GM10266 (cell line): ENCODE measurements at regions not wholly inside any gene's neighbourhood (a gene's known extent, or its start where the extent isn't known, plus 50 kb on each side); places are given as distances from the start of the nearest gene placed in this dataset.

Experiments
- DNase-seq: peaks from one replicate; pipeline ENCODE4 v3.0.0; 2012; ENCODE audit errors: extremely low spot score
- TF ChIP-seq, protein P1 (sequence below): IDR thresholded peaks from 2 replicates; pipeline ENCODE4 v1.5.1; 2012; ENCODE audit warnings: mild to moderate bottlenecking, low read depth; ENCODE audit not compliant: control insufficient read depth, insufficient read depth; ENCODE audit errors: missing control alignments

DNA sequence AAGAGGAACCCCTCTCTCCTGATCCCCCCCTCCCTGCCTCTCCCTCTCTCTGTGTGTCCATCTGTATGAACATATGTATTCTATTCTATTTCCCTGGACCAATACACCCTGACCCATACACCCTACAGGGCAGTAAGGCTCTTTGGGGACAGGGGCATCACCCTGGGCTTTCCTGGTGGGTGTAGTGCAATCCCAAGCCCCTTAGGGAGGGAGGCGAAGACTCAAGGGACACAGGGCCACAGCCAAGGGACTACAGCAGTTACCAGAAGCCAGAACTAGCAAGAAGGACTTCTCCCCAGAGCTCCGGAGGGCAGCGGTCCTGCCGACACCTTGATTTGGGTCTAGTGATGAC lies 214.2 kb upstream of the RAB6C start:
- no peak for DNase-seq
- TF ChIP-seq, protein P1, sequence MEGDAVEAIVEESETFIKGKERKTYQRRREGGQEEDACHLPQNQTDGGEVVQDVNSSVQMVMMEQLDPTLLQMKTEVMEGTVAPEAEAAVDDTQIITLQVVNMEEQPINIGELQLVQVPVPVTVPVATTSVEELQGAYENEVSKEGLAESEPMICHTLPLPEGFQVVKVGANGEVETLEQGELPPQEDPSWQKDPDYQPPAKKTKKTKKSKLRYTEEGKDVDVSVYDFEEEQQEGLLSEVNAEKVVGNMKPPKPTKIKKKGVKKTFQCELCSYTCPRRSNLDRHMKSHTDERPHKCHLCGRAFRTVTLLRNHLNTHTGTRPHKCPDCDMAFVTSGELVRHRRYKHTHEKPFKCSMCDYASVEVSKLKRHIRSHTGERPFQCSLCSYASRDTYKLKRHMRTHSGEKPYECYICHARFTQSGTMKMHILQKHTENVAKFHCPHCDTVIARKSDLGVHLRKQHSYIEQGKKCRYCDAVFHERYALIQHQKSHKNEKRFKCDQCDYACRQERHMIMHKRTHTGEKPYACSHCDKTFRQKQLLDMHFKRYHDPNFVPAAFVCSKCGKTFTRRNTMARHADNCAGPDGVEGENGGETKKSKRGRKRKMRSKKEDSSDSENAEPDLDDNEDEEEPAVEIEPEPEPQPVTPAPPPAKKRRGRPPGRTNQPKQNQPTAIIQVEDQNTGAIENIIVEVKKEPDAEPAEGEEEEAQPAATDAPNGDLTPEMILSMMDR = no peak

DNA sequence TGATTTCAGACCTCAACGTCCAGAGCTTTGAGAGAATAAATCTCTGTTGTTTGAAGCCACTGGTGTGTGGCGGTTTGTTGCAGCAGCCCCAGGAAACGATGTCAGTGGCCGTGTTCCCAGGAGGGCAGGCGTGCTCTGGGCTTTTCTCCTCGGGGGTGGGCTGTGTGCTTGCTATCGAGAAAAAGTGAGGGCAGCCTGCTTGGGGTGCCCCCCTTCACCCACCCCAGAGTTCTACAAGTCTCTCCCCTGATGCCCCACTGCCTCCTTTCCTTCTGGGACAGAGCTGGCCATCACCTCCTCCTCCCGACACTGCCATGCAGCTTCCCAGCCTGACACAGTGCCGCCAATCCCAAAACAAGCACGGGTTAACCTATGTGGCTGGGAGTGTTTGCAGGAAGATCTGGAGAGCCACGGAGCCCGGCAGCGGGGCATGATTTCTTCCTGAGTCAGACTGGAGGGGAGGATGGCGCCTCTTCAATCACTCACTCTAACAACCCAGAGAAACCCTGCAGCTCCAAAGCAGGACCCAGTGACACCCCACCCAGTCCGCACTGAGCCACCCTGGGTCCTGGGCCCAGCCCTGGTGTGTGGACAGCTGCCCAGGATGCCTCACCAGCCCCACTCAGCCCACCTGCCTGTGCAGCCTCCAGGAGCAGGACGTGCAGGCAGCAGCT lies 213.7 kb upstream of the RAB6C start:
- TF ChIP-seq, protein P1 = no peak

DNA sequence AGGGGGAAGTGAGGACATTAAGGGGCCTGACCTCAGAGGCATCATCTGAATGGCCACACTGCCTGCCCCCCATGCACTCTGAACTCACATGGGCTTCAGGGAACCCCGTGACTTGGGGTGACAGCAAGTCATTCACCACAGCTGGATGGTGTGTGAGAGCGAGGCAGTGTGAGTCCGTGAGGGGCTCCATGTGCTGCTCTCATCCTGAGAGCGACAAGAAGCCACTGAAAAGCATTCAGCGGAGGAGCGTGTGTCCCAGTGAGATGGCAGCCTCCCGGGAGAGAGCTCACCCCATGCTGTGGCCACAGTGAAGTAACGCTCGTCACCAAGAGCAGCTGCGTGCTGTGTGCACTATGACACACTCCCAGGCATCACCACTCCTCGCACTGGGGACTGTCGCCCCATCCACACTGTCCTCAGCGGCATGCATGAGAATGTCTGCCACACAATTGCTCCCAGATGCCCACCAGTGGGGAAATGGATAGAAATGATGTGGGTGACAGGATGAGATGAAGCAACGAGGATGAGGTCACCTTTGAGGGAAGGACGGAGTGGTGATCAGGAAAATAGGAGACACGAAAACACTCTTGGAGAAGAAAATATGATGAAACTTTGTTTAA lies 213.0 kb upstream of the RAB6C start:
- DNase-seq = no peak
- TF ChIP-seq, protein P1 = no peak

More for the DNA sequence above, 213.7 kb upstream of the RAB6C start:
- DNase-seq = no peak

DNA sequence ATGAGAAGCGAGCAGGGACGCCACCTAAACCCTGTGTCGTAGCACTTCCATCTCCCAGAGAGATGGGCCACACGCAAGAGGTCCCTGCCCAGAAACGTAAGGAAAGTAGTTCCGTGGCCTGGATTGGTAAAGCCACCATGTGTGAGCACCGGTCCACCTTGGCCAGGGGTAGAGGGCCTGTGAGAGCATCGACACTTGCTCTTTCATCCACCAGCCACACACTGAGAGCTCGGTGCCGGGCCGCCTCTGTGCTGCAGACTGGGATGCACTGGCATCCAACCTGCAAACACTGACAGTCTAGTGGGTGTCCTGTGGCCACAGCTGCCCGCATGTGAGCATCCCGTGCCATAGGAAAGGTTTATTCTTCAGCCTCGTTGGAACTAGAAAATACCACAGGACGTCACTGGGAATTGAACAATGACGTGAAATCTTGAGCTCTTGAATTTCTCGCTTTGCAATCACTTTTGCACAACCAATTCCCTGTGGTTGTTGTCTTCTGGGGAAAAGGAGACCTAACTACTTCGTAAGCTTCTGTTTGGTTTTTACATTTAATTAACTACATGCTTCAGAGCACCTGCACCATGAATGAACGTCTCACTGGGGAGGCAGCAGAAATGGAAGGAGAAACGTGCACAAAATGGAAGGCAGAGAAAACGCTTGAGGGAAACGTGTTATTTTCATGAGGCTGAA lies 212.0 kb upstream of the RAB6C start:
- no peak for DNase-seq
- TF ChIP-seq, protein P1 = no peak

DNA sequence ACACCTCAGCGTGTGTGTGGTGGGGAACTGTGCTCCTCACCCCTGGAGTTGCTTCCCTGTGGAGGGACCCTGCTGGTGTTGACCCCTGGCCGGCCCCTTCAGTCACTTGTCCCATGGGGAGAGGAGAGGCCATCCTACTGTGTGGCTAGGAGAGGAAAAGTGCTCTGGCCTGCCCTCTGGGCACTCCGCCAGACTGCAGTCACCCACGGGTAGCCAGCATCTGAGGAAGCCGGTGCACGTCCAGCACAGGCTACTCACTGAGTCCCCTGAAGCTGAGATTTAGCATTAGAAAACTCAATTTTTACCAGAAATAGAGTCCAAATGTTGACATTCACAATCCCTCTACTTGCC lies 211.5 kb upstream of the RAB6C start:
- TF ChIP-seq, protein P1 = no peak
- DNase-seq = no peak

DNA sequence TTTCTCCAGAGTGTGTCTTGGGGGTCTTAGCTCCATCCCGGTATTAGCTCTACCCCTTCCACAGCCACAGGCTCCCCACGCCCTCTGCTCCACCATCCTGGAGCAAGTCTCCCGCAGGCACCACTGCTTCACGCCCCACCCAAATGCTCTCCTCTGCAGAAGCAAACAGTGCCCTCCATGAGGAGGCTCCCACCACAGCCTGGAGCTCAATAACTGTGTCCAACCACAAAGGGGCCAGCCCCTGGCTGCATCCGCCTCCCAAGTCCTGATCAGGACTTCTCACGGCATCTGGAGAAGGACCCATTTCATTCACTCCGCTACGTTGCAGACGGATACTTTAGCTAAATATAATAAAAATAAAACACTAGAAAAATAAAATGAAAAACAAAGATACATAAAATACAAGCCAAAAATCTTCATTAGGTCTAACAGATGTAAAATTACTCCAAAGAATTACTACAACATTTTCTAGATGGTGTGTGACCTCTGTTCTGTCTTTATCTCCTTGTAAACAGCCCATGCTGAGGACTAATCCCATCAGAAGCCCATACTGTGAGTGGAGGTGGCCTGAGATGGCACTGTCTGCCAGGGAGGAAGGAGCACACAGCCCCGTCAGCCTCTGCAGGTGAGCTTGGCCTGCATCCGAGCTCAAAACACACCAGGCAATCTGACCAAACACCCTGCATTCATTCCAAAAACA lies 210.8 kb upstream of the RAB6C start:
- no peak for DNase-seq
- TF ChIP-seq, protein P1 = no peak
